Neutrophil (primary cell): ENCODE measurements at regions not wholly inside any gene's neighbourhood (a gene's known extent, or its start where the extent isn't known, plus 50 kb on each side); places are given as distances from the start of the nearest gene placed in this dataset.

Source experiments
- H3K27ac ChIP-seq: fragments of 200-600 bp; sonication (generic); 2 replicates; pipeline ENCODE4 v1.5.1; 2016; ENCODE audit warnings: mild to moderate bottlenecking, moderate library complexity
- H3K27me3 ChIP-seq: fragments of 200-600 bp; sonication (generic); 2 replicates; pipeline ENCODE4 v1.6.0; 2016; ENCODE audit warnings: mild to moderate bottlenecking
- H3K36me3 ChIP-seq: fragments of 200-600 bp; sonication (generic); 2 replicates; pipeline ENCODE4 v1.5.1; 2017
- H3K4me1 ChIP-seq, 2 experiments: fragments of 200-600 bp in 1 of 2; sonication (generic) in 1 of 2; 1 replicate in 1 of 2; 2 replicates in 1 of 2; pipeline versions ENCODE4 v1.5.1 to v1.6.1; 2013 to 2016; ENCODE audit warnings: low read depth in 1 of 2, low read length in 1 of 2, mild to moderate bottlenecking in 1 of 2, moderate library complexity in 1 of 2; ENCODE audit not compliant: control insufficient read depth in 1 of 2, insufficient read depth in 1 of 2
- H3K4me3 ChIP-seq, 2 experiments: fragments of 200-600 bp in 1 of 2; sonication (generic) in 1 of 2; 1 replicate in 1 of 2; 2 replicates in 1 of 2; pipeline ENCODE4 v1.5.1; 2013 to 2016; ENCODE audit warnings: low read depth in 1 of 2, low read length in 1 of 2, mild to moderate bottlenecking in 1 of 2, moderate library complexity in 1 of 2
- H3K9me3 ChIP-seq: fragments of 200-600 bp; sonication (generic); 2 replicates; pipeline ENCODE4 v1.5.1; 2016
- TF ChIP-seq, protein P1 (sequence below): fragments of 200-600 bp; sonication (generic); IDR thresholded peaks from 2 replicates; pipeline ENCODE4 v1.5.1; 2016; ENCODE audit warnings: antibody characterized with exemption

DNA sequence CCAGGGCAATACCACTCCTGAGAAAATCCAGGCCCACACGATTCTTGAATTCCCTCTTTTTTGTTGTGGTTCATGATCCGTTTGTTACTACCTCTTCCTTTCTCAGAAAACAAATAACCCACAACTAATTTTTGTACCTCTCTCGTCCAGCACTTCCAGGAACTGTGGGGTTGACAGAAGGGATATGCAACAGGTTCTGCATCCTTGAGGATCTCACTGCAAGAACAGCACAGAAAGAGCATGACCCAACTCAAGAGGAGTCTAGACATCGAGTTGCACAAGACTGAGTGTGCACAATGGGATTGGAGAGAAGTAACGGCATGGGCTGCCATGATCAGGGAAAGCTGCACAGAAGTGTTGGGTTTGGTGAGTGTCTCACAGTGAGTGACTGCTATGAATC is 533.3 kb downstream of the SOX2 start:
- Histone ChIP-seq H3K36me3 (no peaks in the 10 kb centered on the region), H3K9me3 (no peaks in the 10 kb centered on the region), H3K4me3 (no peak overlapping the region), H3K27ac (no peak overlapping the region), H3K27me3 (no peaks in the 10 kb centered on the region), H3K4me1 (peaks cover 30 to 31% of the 10 kb centered on the region in 2 experiments)
- TF ChIP-seq, protein P1, sequence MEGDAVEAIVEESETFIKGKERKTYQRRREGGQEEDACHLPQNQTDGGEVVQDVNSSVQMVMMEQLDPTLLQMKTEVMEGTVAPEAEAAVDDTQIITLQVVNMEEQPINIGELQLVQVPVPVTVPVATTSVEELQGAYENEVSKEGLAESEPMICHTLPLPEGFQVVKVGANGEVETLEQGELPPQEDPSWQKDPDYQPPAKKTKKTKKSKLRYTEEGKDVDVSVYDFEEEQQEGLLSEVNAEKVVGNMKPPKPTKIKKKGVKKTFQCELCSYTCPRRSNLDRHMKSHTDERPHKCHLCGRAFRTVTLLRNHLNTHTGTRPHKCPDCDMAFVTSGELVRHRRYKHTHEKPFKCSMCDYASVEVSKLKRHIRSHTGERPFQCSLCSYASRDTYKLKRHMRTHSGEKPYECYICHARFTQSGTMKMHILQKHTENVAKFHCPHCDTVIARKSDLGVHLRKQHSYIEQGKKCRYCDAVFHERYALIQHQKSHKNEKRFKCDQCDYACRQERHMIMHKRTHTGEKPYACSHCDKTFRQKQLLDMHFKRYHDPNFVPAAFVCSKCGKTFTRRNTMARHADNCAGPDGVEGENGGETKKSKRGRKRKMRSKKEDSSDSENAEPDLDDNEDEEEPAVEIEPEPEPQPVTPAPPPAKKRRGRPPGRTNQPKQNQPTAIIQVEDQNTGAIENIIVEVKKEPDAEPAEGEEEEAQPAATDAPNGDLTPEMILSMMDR = no peak

DNA sequence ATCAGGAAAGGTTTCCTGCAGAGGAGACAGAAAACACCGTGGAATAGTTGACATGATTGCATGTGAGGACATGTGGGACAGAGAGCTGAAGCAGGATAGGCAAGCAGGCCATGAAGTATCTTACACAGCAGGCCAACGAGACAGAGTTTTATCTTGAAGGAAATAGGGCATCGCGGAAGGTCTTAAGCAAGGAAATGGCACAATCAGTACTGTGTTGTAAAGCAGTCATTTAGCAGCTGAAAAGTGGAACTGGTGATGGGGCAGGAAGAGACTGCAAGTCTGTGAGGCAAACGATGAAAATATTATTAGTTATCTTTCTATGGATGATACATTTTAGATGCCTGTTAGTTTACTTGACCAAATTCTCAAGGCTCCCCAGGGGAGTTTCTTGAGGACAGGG is 535.1 kb downstream of the SOX2 start:
- TF ChIP-seq, protein P1 = no peak

DNA sequence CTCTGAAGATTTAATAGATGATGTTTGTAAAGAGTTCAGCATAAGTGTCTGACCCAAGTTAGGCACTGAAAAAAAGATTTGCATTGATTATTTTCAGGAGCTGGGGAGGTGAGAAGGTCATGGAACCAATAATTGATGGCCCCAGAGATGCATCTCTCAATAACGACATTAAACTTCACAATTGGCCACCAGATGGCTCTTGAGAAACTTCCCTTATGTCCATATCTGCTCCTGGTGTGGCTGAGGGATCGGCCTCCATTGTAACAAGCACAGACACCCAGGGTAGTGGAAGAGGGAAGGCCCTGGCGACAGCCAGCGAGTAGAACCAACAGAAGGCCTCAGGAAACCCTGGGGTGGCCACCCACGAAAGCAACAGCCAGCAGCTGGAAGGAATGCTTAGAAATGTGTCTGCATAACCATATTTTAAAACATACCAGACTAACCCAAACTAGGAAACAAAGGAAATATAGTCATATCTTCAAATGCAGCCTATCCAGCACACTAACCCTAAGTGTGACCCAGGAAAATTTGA is 536.7 kb downstream of the SOX2 start:
- Histone ChIP-seq H3K4me3 (no peak overlapping the region), H3K27ac (no peak overlapping the region), H3K27me3 (peaks cover 10% of the 10 kb centered on the region), H3K9me3 (no peaks in the 10 kb centered on the region), H3K4me1 (peaks cover 30 to 31% of the 10 kb centered on the region in 2 experiments), H3K36me3 (no peaks in the 10 kb centered on the region)
- TF ChIP-seq, protein P1 = no peak

More for the DNA sequence above, 535.1 kb downstream of the SOX2 start:
- Histone ChIP-seq H3K36me3 (no peaks in the 10 kb centered on the region), H3K4me1 (peaks cover 30 to 31% of the 10 kb centered on the region in 2 experiments), H3K4me3 (no peak overlapping the region), H3K27ac (peak overlapping the region; percentile 79), H3K9me3 (no peaks in the 10 kb centered on the region), H3K27me3 (no peaks in the 10 kb centered on the region)

DNA sequence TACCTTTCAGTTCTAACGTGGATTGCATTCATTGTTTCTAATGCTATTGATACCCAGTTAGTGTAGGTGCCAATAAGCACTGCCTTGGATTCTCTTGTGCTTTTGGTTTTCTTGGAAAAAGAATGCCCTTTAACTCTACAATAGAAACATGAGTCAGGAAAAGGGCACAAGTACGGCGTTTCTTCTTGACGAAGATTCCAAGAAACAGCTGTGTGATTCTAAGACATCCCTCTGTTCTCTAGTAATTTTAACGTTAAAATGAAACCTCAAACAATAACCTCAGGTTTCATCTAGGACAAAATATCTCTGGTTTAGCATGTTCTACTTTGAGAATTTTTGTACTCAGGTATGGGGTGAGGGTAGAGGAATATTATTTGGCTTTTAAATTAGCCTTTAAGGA is 540.5 kb upstream of the ATP11B start:
- no peak overlapping the region for H3K4me3 ChIP-seq
- H3K27ac ChIP-seq = no peak overlapping the region
- TF ChIP-seq, protein P1 = no peak
- H3K4me1 ChIP-seq = peaks cover 8% of the 10 kb centered on the region in 2 experiments
- H3K27me3 ChIP-seq = peaks cover 54% of the 10 kb centered on the region
- no peaks in the 10 kb centered on the region for H3K36me3 ChIP-seq
- H3K9me3 ChIP-seq = no peaks in the 10 kb centered on the region

DNA sequence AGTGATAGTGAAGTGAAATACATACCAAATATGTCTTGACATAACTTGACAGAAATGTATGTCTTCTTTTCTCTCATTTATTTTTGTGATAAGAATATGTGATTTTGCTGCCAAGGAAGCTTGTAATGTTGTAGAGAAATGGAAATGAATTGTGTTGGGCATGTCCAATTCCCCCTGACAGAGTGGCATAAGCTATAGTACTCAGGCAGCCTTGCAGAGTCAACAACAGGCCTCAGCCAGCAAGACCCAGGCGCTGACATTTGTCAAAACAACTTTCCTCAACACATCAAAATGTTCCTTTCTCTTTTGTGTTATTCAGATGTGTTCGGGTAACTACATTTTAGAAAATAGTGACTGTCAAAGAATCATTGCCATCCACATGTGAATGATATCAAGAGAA is 538.1 kb upstream of the ATP11B start:
- no peaks in the 10 kb centered on the region for H3K9me3 ChIP-seq
- H3K27me3 ChIP-seq = peaks cover 73% of the 10 kb centered on the region
- no peaks in the 10 kb centered on the region for H3K4me1 ChIP-seq
- H3K36me3 ChIP-seq = no peaks in the 10 kb centered on the region
- no peak overlapping the region for H3K27ac ChIP-seq
- TF ChIP-seq, protein P1 = no peak
- no peak overlapping the region for H3K4me3 ChIP-seq

DNA sequence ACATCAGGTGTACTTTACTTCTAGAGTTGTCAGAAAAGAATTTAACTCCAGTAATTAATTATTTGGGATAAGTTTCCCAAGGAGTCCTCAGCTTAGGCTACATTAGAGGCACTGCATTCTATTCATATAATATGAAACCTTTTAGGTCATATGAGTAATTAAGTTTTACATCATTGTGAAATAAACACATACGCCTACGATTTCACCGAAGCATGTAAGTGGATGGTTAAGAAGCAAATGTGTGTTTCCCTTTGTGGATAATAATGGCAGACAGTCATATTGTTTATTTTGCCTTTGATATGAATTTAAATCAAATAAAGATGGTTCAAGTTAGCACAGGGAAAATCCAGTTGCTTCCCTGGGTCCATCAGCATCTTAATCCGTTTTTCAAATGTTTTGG is 535.9 kb upstream of the ATP11B start:
- Histone ChIP-seq H3K4me1 (no peaks in the 10 kb centered on the region), H3K27me3 (peaks cover 95% of the 10 kb centered on the region), H3K36me3 (no peaks in the 10 kb centered on the region), H3K4me3 (no peak overlapping the region), H3K9me3 (no peaks in the 10 kb centered on the region), H3K27ac (no peak overlapping the region)
- TF ChIP-seq, protein P1 = no peak
